GM12878 (cell line): ENCODE measurements at regions not wholly inside any gene's neighbourhood (a gene's known extent, or its start where the extent isn't known, plus 50 kb on each side); places are given as distances from the start of the nearest gene placed in this dataset.

Experiments
- BACH1 ChIP-seq: fragments of 450-650 bp; IDR thresholded peaks from 2 replicates; pipeline ENCODE4 v1.6.1; 2017; ENCODE audit warnings: mild to moderate bottlenecking, borderline replicate concordance
- EZH2 ChIP-seq: IDR thresholded peaks from 2 replicates; pipeline ENCODE4 v1.6.1; 2012; ENCODE audit warnings: low read depth, mild to moderate bottlenecking, control low read depth, inconsistent platforms, low read length, borderline replicate concordance; ENCODE audit not compliant: control insufficient read depth
- MXI1 ChIP-seq: fragments of 150-350 bp; IDR thresholded peaks from 2 replicates; pipeline ENCODE4 v1.6.1; 2011; ENCODE audit warnings: low read depth, mild to moderate bottlenecking, inconsistent platforms, low read length, improper control_type of control experiment
- POLR2A ChIP-seq: IDR thresholded peaks from 2 replicates; pipeline ENCODE4 v1.6.1; 2011; ENCODE audit warnings: low read depth, mild to moderate bottlenecking, low read length
- POLR2AphosphoS5 ChIP-seq: IDR thresholded peaks from 2 replicates; pipeline ENCODE4 v1.6.1; 2011; ENCODE audit warnings: mild to moderate bottlenecking, low read length, inconsistent platforms
- TBL1XR1 ChIP-seq: IDR thresholded peaks from 2 replicates; pipeline ENCODE4 v1.6.1; 2012; ENCODE audit warnings: low read depth, low read length, improper control_type of control experiment
- YY1 ChIP-seq: IDR thresholded peaks from 2 replicates; pipeline ENCODE4 v1.6.1; 2011; ENCODE audit warnings: low read depth, mild to moderate bottlenecking, low read length
- TF ChIP-seq, protein P1 (sequence below): fragments of 450-650 bp; conservative IDR thresholded peaks from 2 replicates; pipeline ENCODE4 v1.6.1; 2017; ENCODE audit warnings: mild to moderate bottlenecking, moderate library complexity
- TF ChIP-seq, protein P2 (sequence below): IDR thresholded peaks from 2 replicates; pipeline ENCODE4 v1.6.1; 2011; ENCODE audit warnings: borderline replicate concordance, low read depth, mild to moderate bottlenecking, moderate library complexity, low read length; ENCODE audit not compliant: insufficient read depth, poor library complexity, severe bottlenecking

GRCh38 chr21:28799926-28800325 is 192.8 kb downstream of the LTN1 start:
- TF ChIP-seq, protein P1, sequence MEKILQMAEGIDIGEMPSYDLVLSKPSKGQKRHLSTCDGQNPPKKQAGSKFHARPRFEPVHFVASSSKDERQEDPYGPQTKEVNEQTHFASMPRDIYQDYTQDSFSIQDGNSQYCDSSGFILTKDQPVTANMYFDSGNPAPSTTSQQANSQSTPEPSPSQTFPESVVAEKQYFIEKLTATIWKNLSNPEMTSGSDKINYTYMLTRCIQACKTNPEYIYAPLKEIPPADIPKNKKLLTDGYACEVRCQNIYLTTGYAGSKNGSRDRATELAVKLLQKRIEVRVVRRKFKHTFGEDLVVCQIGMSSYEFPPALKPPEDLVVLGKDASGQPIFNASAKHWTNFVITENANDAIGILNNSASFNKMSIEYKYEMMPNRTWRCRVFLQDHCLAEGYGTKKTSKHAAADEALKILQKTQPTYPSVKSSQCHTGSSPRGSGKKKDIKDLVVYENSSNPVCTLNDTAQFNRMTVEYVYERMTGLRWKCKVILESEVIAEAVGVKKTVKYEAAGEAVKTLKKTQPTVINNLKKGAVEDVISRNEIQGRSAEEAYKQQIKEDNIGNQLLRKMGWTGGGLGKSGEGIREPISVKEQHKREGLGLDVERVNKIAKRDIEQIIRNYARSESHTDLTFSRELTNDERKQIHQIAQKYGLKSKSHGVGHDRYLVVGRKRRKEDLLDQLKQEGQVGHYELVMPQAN = no peak
- TF ChIP-seq EZH2 (no peak), POLR2A (no peak), TBL1XR1 (no peak), MXI1 (no peak), YY1 (no peak), POLR2AphosphoS5 (no peak), BACH1 (no peak)
- TF ChIP-seq, protein P2, sequence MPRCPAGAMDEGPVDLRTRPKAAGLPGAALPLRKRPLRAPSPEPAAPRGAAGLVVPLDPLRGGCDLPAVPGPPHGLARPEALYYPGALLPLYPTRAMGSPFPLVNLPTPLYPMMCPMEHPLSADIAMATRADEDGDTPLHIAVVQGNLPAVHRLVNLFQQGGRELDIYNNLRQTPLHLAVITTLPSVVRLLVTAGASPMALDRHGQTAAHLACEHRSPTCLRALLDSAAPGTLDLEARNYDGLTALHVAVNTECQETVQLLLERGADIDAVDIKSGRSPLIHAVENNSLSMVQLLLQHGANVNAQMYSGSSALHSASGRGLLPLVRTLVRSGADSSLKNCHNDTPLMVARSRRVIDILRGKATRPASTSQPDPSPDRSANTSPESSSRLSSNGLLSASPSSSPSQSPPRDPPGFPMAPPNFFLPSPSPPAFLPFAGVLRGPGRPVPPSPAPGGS = no peak
